Mesenteric fat pad (tissue), 1 donor: ENCODE measurements at regions not wholly inside any gene's neighbourhood (a gene's known extent, or its start where the extent isn't known, plus 50 kb on each side); places are given as distances from the start of the nearest gene placed in this dataset.

Source experiments
- DNase-seq: peaks from one replicate; pipeline ENCODE4 v3.0.0-alpha.2; 2020; ENCODE audit warnings: low spot score
- donor health status: DM: yes; HTN: yes; CAD: no.

- no peak for DNase-seq
Measured at GRCh38 chr2:45180779-45181178, 171.5 kb upstream of the SIX2 start.

DNA sequence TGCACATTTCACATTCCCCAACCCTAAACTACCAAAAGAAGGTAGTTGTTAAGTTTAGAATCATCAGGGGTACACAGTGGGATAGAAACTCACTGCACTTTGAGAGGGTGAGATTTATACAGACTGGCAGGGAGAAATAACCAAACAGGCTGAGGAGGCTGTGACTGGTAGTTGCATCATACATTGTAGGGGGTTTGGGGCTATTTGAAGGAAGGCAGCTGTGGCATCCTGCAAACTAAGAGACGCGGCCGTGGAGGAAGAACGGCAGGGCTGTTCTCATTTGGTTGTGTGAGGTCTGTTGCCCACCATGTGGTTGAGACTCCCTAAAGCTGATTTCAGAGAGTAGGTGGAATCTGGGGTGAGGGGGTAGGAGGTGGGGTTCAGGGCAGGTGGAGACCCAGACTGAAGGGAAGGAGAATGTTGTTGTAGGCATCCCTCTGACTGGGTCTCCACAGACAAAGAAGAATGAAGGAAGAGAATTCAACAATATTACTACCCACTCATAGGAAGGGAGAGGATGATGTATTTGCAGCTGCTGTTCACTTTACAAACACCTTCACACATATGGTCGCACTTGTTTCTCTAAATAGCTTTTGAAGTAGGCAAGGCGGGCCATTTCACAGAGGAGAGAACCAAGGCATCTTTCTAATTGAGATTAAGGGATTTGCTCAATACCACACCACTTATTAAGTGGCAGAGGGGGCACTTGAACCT lies 170.9 kb upstream of the SIX2 start:
- no peak for DNase-seq

- DNase-seq = no peak
Measured at GRCh38 chr2:45178854-45179253, 169.6 kb upstream of the SIX2 start.

DNA sequence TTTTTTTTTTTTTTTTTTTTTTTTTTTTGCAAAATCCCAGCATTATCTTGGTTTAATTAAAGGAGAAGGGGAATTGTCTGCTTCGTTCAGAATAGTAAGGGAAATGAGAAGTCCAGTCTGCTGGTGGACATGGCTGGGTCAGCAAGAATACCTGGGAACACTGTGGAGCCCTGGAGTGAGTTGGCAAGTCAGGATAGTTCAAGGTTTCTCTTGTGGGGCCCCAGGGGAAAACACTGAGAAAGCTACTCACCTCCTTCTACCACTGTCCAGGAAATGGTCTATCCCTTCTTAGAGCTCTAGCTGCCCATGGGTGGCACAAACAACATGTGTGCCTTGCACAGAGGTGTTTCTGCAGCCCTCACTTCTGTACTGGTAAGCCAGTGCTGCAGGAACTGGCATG lies 169.1 kb upstream of the SIX2 start:
- DNase-seq = no peak

- no peak for DNase-seq
Measured at GRCh38 chr2:45177870-45178269, 168.6 kb upstream of the SIX2 start.

DNA sequence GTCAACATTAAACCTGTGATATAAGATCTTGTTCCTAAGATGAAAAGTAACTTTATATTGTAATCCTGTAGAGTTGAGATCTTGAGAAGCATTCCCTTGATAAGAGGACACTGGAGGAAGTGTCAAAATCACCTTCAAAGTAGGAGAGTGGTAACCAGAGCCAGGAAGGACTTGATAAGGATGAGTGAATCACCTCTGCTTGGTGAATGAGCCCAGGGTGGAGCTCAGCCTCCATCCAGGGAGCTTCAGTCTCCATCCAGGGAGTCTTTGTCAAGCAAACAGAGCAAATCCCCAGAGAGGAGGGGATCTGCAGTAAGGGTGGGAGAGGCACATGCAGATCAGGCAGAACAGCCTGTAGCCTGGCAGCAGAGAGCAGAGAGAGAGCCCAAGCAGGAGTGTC lies 167.1 kb upstream of the SIX2 start:
- DNase-seq = no peak

GRCh38 chr2:45173513-45173912 lies 164.3 kb upstream of the SIX2 start:
- no peak for DNase-seq

GRCh38 chr2:45172760-45173392 lies 163.6 kb upstream of the SIX2 start:
- DNase-seq = no peak

DNA sequence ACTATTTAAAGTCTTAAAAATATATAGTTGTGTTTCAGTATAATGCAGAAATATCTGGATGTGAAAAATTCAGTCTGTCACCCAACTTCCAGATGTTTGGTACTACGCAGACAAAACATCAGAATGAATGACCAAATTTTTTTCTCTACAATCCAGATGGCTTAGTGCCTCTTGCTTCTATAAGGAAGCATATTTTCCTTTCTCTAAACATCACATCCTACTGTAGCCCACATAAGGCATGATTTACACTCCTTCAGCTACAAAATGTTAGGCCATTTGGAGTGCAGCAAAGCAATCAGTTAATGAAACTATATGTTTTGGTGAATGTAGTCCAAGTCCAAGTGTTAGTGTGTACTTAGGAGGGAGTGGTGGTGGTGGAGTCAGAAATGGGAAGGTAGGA lies 162.9 kb upstream of the SIX2 start:
- DNase-seq = no peak

DNA sequence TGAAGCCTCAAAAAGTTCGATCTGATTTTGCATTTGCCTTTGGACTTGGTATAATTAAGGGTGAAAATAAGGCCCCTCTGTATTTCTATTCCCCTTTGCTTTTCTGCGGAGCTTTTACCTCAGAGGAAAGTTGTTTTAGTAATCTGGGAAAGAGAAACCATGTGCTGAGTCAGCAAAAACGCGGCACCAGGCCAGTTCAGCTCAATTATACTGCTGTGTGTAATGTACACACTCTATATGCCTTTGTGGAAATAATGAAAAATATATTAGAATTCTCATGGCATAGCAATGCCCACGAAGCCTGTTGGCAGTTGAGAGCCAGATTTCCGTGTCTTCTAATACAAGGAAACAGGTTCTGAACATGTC lies 161.9 kb upstream of the SIX2 start:
- no peak for DNase-seq

DNA sequence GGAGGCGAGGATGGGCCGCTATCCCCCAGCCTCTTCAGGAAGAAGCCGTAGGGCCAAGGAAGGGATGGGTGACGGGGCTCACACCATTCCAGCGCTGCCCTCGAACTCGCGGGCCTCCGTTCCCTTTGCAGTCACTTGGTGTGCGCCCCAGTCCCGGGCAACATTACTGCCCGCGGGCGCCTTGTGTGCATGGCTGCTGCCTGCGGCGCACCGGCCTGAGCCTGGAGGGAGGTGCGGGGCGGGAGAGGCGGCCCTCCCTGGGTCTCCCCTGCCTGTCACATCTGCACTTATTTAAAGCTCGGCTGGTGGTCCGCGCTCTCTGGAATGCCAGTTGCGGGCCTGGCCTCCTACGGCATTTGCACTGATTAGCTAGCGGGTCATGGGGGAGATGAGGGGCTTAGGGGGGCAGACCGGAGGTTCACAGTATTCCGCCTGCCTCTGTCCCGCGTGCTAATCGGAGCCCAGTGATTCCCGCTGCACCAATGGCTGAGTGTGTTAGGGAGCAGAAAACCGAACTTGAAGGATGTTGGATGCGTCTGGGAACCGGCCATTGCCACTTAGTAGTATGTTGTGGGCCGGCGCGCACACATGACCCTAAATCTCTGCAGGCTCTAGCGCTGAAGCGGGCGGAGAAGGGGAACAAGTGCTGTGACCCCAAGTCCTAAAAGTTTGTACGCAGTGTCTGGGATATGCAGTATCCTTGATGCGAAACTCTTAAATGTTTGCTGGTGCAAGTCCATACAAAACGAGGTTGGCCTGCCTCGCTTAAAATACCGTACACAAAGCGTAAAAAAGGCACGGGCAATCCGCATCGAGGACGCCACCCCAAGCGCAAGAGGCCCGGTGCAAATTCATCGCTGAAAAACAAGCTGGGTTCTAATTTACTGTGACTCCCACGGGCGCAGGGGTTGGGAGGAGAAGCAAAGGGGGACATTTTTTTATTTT lies 161.2 kb upstream of the SIX2 start:
- DNase-seq = no peak

GRCh38 chr2:45169339-45170190 lies 160.3 kb upstream of the SIX2 start:
- DNase-seq = no peak

DNA sequence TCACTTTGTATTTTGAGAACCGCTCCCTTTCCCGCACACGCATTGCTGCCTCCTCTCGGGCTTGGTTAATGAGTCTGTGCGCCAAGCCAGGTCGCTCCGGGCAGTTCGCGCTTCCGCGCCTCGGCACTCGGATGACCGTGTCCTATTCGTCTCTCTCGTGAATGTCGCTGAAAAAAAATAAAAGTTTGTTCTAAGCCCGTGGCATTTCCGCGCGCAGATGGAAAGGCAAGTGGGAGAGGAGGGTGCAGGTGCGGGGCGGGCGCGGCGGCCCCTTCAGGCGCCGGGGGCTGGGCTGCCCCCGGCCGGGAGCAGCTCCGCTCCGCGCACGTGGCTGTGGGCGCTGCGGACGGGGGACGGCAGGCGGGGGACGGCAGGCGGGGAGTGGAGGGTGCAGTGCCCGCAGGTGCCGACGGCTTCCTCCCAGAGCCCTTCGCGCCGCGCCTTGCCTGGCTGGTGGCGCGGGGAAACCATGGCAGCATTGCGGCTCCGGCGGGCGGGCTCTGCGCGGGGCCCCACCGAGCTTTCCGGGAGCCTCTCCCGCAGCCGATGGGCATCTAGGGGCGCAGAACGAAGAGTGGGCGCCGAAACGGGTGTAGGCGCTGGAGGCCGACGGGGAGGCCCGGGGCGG lies 159.6 kb upstream of the SIX2 start:
- no peak for DNase-seq

DNA sequence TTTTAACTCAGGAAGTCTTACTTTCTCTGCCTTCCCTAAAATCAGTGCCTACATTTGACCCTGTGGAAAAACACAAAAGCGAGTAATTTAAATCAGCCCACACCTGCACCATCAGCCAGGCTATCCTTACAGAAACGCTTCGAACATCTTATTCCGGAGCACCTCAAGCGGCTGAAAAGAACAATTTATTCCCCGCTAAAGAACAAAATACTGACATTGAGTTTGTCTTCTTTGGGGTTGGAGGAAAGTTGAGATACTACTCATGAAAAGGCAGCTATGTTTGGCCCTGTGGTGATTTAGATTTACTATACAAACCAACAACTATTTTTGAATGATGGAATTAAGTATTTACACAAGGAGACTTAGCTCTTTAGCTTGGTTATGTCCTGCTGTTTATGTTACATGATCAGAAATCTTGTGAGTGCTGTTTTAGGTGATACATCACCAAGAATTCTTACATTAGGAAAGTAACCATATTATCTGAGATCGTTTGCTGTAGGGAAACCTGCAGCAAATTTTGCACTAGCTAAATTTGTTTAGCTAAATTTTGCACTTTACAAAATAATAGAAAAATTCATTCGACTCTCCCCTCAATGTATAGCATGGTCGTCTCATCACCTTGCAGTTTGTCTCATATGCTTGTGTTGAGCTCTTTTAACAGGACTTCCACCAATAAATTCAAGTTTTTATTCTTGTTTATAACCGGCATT lies 158.8 kb upstream of the SIX2 start:
- DNase-seq = no peak

GRCh38 chr2:45166229-45166890 lies 157.1 kb upstream of the SIX2 start:
- no peak for DNase-seq

GRCh38 chr2:45162711-45163110 lies 153.5 kb upstream of the SIX2 start:
- no peak for DNase-seq

DNA sequence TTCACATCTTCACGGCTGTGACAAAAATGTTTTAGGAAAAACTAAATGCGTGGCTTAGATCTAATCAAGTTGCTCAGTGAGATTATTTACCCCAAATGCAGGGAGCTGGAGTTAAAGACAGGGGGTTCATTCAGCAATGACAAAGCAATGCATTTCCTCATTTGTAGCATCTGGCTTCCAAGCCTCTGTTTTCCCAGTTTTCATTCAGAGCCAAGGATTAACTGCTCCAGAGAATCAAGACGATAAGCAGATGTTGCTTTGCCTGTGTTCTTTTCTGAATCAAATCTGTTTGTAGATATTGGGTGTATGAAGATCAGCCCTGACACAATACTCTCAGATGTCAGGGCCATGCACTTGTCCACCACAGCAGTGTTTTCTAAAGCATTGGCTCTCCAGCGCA lies 147.4 kb upstream of the SIX2 start:
- no peak for DNase-seq

DNA sequence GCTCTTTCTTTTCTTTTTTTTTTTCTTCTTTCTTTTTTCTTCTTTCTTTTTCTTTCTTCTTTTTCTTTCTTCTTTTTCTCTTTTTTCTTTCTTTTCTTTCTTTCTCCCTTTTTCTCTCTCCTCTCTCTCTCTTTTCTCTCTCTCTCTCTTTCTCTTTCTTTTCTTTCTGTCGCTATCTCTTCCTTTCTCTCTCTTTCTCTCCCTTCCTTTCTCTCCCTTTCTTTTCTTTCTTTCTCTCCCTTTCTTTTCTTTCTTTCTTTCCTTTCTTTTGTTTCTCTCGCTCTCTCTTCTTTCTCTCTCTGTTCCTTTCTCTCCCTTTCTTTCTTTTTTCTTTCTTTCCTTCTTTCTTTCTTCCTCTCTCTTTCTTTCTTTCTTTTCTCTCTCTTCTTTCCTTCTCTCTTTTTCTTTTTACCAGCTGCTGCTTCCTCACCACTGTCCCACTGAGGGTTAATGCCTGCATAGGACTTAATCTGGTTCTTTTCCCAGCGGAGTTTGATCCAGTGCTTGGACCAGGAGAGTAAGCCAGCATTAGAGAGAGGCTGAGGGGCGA lies 145.4 kb upstream of the SIX2 start:
- no peak for DNase-seq

GRCh38 chr2:45154144-45154543 lies 144.9 kb upstream of the SIX2 start:
- DNase-seq = no peak
